Brain microvascular endothelial cell (primary cell): ENCODE measurements at regions not wholly inside any gene's neighbourhood (a gene's known extent, or its start where the extent isn't known, plus 50 kb on each side); places are given as distances from the start of the nearest gene placed in this dataset.

Experiments used
- DNase-seq: peaks from one replicate; pipeline ENCODE4 v3.0.0-alpha.2; 2020
- H3K27ac ChIP-seq: fragments of 250-450 bp; sonication (Bioruptor Pico); 2 replicates; pipeline ENCODE4 v1.5.1; 2020; ENCODE audit warnings: mild to moderate bottlenecking, moderate library complexity
- H3K27me3 ChIP-seq: fragments of 250-450 bp; sonication (Bioruptor Pico); replicated peaks from 2 replicates; pipeline ENCODE4 v1.5.1; 2020; ENCODE audit warnings: mild to moderate bottlenecking
- H3K36me3 ChIP-seq: fragments of 250-450 bp; sonication (Bioruptor Pico); replicated peaks from 2 replicates; pipeline ENCODE4 v1.5.1; 2020; ENCODE audit warnings: mild to moderate bottlenecking
- H3K4me3 ChIP-seq: 2 replicates; pipeline ENCODE4 v1.5.1; 2011; ENCODE audit warnings: low read depth, mild to moderate bottlenecking, control low read depth, low read length, moderate library complexity
- CTCF ChIP-seq: IDR thresholded peaks from 2 replicates; pipeline ENCODE4 v1.5.1; 2011; ENCODE audit warnings: low read depth, mild to moderate bottlenecking, moderate library complexity, low read length, control low read depth, inconsistent platforms; ENCODE audit errors: missing control alignments
- in situ Hi-C: cut with HindIII; loops from 2 replicates; pipeline ENCODE4 v1.10.0; 2017; ENCODE audit warnings: low sequenced_read_pairs, low pct_ligation_motif_present

GRCh38 chr14:26744903-26745302 lies 147.1 kb upstream of the NOVA1 start:
- DNase-seq: no peak
- TF ChIP-seq CTCF: no peak
- in situ Hi-C loops: no loop called here
- Histone ChIP-seq H3K4me3 (no peak overlapping the region), H3K27me3 (no peaks in the 10 kb centered on the region), H3K27ac (no peak overlapping the region), H3K36me3 (no peaks in the 10 kb centered on the region)

GRCh38 chr14:26761532-26761931 lies 163.7 kb upstream of the NOVA1 start:
- Histone ChIP-seq H3K4me3 (no peak overlapping the region), H3K27me3 (no peaks in the 10 kb centered on the region), H3K36me3 (no peaks in the 10 kb centered on the region), H3K27ac (no peak overlapping the region)
- in situ Hi-C loops: no loop called here
- TF ChIP-seq CTCF: no peak
- DNase-seq: no peak

GRCh38 chr14:26765301-26765700 lies 167.5 kb upstream of the NOVA1 start:
- in situ Hi-C loops: no loop called here
- no peaks in the 10 kb centered on the region for H3K27me3 ChIP-seq
- H3K27ac ChIP-seq: no peak overlapping the region

GRCh38 chr14:26765768-26766520 lies 168.1 kb upstream of the NOVA1 start:
- H3K27ac ChIP-seq: no peak overlapping the region
- no peaks in the 10 kb centered on the region for H3K27me3 ChIP-seq
- peak; percentile 4 for DNase-seq
- TF ChIP-seq CTCF: no peak
- H3K36me3 ChIP-seq: no peaks in the 10 kb centered on the region
- in situ Hi-C loops: no loop called here
- no peak overlapping the region for H3K4me3 ChIP-seq

More at GRCh38 chr14:26765301-26765700, 167.5 kb upstream of the NOVA1 start:
- TF ChIP-seq CTCF: no peak
- Histone ChIP-seq H3K4me3 (no peak overlapping the region), H3K36me3 (no peaks in the 10 kb centered on the region)
- no peak for DNase-seq

- TF ChIP-seq CTCF: no peak
- DNase-seq: no peak
- no peak overlapping the region for H3K27ac ChIP-seq
- no peaks in the 10 kb centered on the region for H3K36me3 ChIP-seq
- in situ Hi-C loops: no loop called here
- H3K4me3 ChIP-seq: no peak overlapping the region
- H3K27me3 ChIP-seq: no peaks in the 10 kb centered on the region
These were observed 168.9 kb upstream of the NOVA1 start for GRCh38 chr14:26766726-26767125.
